A673 (cell line): ENCODE measurements at regions not wholly inside any gene's neighbourhood (a gene's known extent, or its start where the extent isn't known, plus 50 kb on each side); places are given as distances from the start of the nearest gene placed in this dataset.
A peak's percentile ranks its signal among the peaks of the same experiment; 100 is the strongest.

Source experiments
- BruUV-seq: library from RNA; stranded (reverse); fragments of 400-500 nt; replicated peaks from 2 replicates; lab custom pipeline; 2021; lab: Mats Ljungman, UMichigan
- CTCF ChIA-PET: fragments of 300-600 bp; sonication (Branson Sonifier 250); formaldehyde crosslinking; loops from one replicate; lab custom pipeline; 2022; ENCODE audit warnings: antibody characterized with exemption; lab: Charles Lee
- POLR2A ChIA-PET: fragments of 300-600 bp; sonication (Branson Sonifier 250); formaldehyde crosslinking; loops from one replicate; lab custom pipeline; 2022; ENCODE audit warnings: antibody characterized with exemption; ENCODE audit not compliant: low non-redundant PET; lab: Charles Lee
- DNase-seq: peaks from one replicate; pipeline ENCODE4 v3.0.0-alpha.2; 2015; ENCODE audit warnings: low spot score
- H3K27ac ChIP-seq: fragments of 200-600 bp; sonication (generic); 2 replicates; pipeline ENCODE4 v1.5.1; 2016; ENCODE audit warnings: mixed run types, low read depth, mild to moderate bottlenecking, mixed read lengths, antibody characterized with exemption, low read length; ENCODE audit not compliant: poor library complexity, severe bottlenecking
- H3K27me3 ChIP-seq: fragments of 200-600 bp; sonication (generic); replicated peaks from 2 replicates; pipeline ENCODE4 v1.6.1; 2017; ENCODE audit warnings: mixed run types, low read depth, mild to moderate bottlenecking, mixed read lengths, antibody characterized with exemption, low read length; ENCODE audit not compliant: insufficient read depth, poor library complexity
- H3K36me3 ChIP-seq: fragments of 200-600 bp; sonication (generic); 2 replicates; pipeline ENCODE4 v1.6.1; 2016; ENCODE audit warnings: mixed run types, mild to moderate bottlenecking, mixed read lengths, antibody characterized with exemption, low read length; ENCODE audit not compliant: insufficient read depth, poor library complexity, severe bottlenecking
- H3K4me1 ChIP-seq: fragments of 200-600 bp; sonication (generic); 2 replicates; pipeline ENCODE4 v1.6.1; 2017; ENCODE audit warnings: mixed run types, mild to moderate bottlenecking, mixed read lengths, antibody characterized with exemption, low read length; ENCODE audit not compliant: insufficient read depth, poor library complexity, severe bottlenecking
- H3K4me3 ChIP-seq: fragments of 200-600 bp; sonication (generic); 2 replicates; pipeline ENCODE4 v1.5.1; 2016; ENCODE audit warnings: low read depth, mixed run types, mild to moderate bottlenecking, mixed read lengths, low read length; ENCODE audit not compliant: poor library complexity, severe bottlenecking
- H3K9me3 ChIP-seq: fragments of 200-600 bp; sonication (generic); 2 replicates; pipeline ENCODE4 v1.6.1; 2016; ENCODE audit warnings: mixed run types, low read depth, mild to moderate bottlenecking, mixed read lengths, antibody characterized with exemption, low read length; ENCODE audit not compliant: poor library complexity, severe bottlenecking
- CTCF ChIP-seq: fragments of 300-800, 200-600 bp; sonication (generic); conservative IDR thresholded peaks from 2 replicates; pipeline ENCODE4 v1.5.1; 2017; ENCODE audit warnings: low read depth, mild to moderate bottlenecking, antibody characterized with exemption, low read length, moderate library complexity, mixed read lengths
- EZH2 ChIP-seq: fragments of 200-600 bp; sonication (generic); IDR thresholded peaks from 2 replicates; pipeline ENCODE4 v1.6.1; 2017; ENCODE audit warnings: borderline replicate concordance, low read depth, mild to moderate bottlenecking, mixed read lengths, antibody characterized with exemption, low read length; ENCODE audit not compliant: poor library complexity, severe bottlenecking
- intact Hi-C: fragments of 100-400 bp; cut with micrococcal nuclease; formaldehyde crosslinking; loops from one replicate; pipeline ENCODE4 v1.10.0; 2022; ENCODE audit not compliant: unreplicated experiment

GRCh38 chr14:71720978-71721624 lies 211.1 kb upstream of the RGS6 start:
- no peak overlapping the region for H3K27ac ChIP-seq
- ChIA-PET POLR2A (no interaction called here), CTCF (interaction anchor here (0.7 kb wide), 1 partner anchor 19 kb away, joined by 3 read pairs; no protein-coding TSS in a partner anchor)
- H3K27me3 ChIP-seq, result no peaks in the 10 kb centered on the region
- peak; percentile 86 for DNase-seq
- BruUV-seq, result no TSS peak
- H3K4me3 ChIP-seq, result no peak overlapping the region
- no peak for TF ChIP-seq EZH2
- peak; percentile 78 for TF ChIP-seq CTCF
- no peaks in the 10 kb centered on the region for H3K36me3 ChIP-seq
- peaks cover 26% of the 10 kb centered on the region for H3K4me1 ChIP-seq
- H3K9me3 ChIP-seq, result no peaks in the 10 kb centered on the region
- intact Hi-C loops, result loop anchor here (2.0 to 10.0 kb wide), 4 partner anchors 32 to 574 kb away; partner anchors contain the start of gene SIPA1L1

GRCh38 chr14:71721791-71722190 lies 210.4 kb upstream of the RGS6 start:
- TF ChIP-seq EZH2 (no peak), CTCF (no peak)
- no peaks in the 10 kb centered on the region for H3K9me3 ChIP-seq
- peaks cover 25% of the 10 kb centered on the region for H3K4me1 ChIP-seq
- H3K36me3 ChIP-seq, result no peaks in the 10 kb centered on the region
- BruUV-seq, result no TSS peak
- H3K4me3 ChIP-seq, result no peak overlapping the region
- ChIA-PET CTCF (no interaction called here), POLR2A (no interaction called here)
- intact Hi-C loops, result loop anchor here (2.0 to 10.0 kb wide), 4 partner anchors 31 to 573 kb away; partner anchors contain the start of gene SIPA1L1
- H3K27ac ChIP-seq, result no peak overlapping the region
- no peaks in the 10 kb centered on the region for H3K27me3 ChIP-seq
- no peak for DNase-seq

GRCh38 chr14:71722885-71723284 lies 209.3 kb upstream of the RGS6 start:
- H3K4me3 ChIP-seq, result no peak overlapping the region
- no TSS peak for BruUV-seq
- no peaks in the 10 kb centered on the region for H3K9me3 ChIP-seq
- TF ChIP-seq EZH2 (no peak), CTCF (no peak)
- CTCF ChIA-PET, result no interaction called here
- no peaks in the 10 kb centered on the region for H3K36me3 ChIP-seq
- POLR2A ChIA-PET, result no interaction called here
- no peaks in the 10 kb centered on the region for H3K27me3 ChIP-seq
- DNase-seq, result no peak
- H3K27ac ChIP-seq, result no peak overlapping the region
- intact Hi-C loops, result loop anchor here (10.0 kb wide), 2 partner anchors 398 to 572 kb away; partner anchors contain the start of gene SIPA1L1
- peaks cover 16% of the 10 kb centered on the region for H3K4me1 ChIP-seq
